Hepatocyte (in vitro differentiated cells): ENCODE measurements at regions not wholly inside any gene's neighbourhood (a gene's known extent, or its start where the extent isn't known, plus 50 kb on each side); places are given as distances from the start of the nearest gene placed in this dataset.

Source experiments
- DNase-seq: peaks from one replicate; pipeline ENCODE4 v3.0.0-alpha.2; 2016; ENCODE audit warnings: low spot score
- H2AFZ ChIP-seq: fragments of 200-600 bp; sonication (generic); 2 replicates; pipeline ENCODE4 v1.6.0; 2016; ENCODE audit warnings: antibody characterized with exemption, mild to moderate bottlenecking
- H3K27ac ChIP-seq: fragments of 200-600 bp; sonication (generic); 2 replicates; pipeline ENCODE4 v1.5.1; 2016; ENCODE audit warnings: mild to moderate bottlenecking
- H3K27me3 ChIP-seq: fragments of 200-600 bp; sonication (generic); 2 replicates; pipeline ENCODE4 v1.6.1; 2016
- H3K36me3 ChIP-seq: fragments of 200-600 bp; sonication (generic); replicated peaks from 2 replicates; pipeline ENCODE4 v1.5.1; 2016; ENCODE audit warnings: low read depth; ENCODE audit not compliant: insufficient read depth
- H3K4me1 ChIP-seq: fragments of 200-600 bp; sonication (generic); 2 replicates; pipeline ENCODE4 v1.5.1; 2016; ENCODE audit warnings: mild to moderate bottlenecking, moderate library complexity; ENCODE audit not compliant: insufficient read depth
- H3K4me2 ChIP-seq: fragments of 200-600 bp; sonication (generic); 2 replicates; pipeline ENCODE4 v1.6.0; 2016
- H3K4me3 ChIP-seq: fragments of 200-600 bp; sonication (generic); 2 replicates; pipeline ENCODE4 v1.5.1; 2016; ENCODE audit warnings: mild to moderate bottlenecking
- H3K79me2 ChIP-seq: fragments of 200-600 bp; sonication (generic); 2 replicates; pipeline ENCODE4 v1.6.0; 2017; ENCODE audit warnings: mild to moderate bottlenecking
- H3K9me2 ChIP-seq: fragments of 200-600 bp; sonication (generic); replicated peaks from 2 replicates; pipeline ENCODE4 v1.6.0; 2017; ENCODE audit warnings: mild to moderate bottlenecking; ENCODE audit not compliant: insufficient read depth
- H3K9me3 ChIP-seq: fragments of 200-600 bp; sonication (generic); 2 replicates; pipeline ENCODE4 v1.5.1; 2016; ENCODE audit warnings: low read depth, mild to moderate bottlenecking
- H4K20me1 ChIP-seq: fragments of 200-600 bp; sonication (generic); 2 replicates; pipeline ENCODE4 v1.6.0; 2016; ENCODE audit warnings: mild to moderate bottlenecking; ENCODE audit not compliant: insufficient read depth, poor library complexity, severe bottlenecking
- CTCF ChIP-seq: fragments of 200-600 bp; sonication (generic); IDR thresholded peaks from 2 replicates; pipeline ENCODE4 v1.5.1; 2016; ENCODE audit warnings: antibody characterized with exemption, mild to moderate bottlenecking; ENCODE audit not compliant: poor library complexity
- EZH2 ChIP-seq: fragments of 200-600 bp; sonication (generic); IDR thresholded peaks from 2 replicates; pipeline ENCODE4 v1.6.1; 2016; ENCODE audit warnings: antibody characterized with exemption, mild to moderate bottlenecking, borderline replicate concordance
- EZH2phosphoT487 ChIP-seq: fragments of 200-600 bp; sonication (generic); IDR thresholded peaks from one replicate; pipeline ENCODE4 v1.6.1; 2018; ENCODE audit warnings: antibody characterized with exemption, mild to moderate bottlenecking, low read depth, moderate library complexity; ENCODE audit not compliant: unreplicated experiment, severe bottlenecking
- WGBS: methylation state at CpG from one replicate; pipeline ENCODE4 v1.1.6; 2016; ENCODE audit warnings: low lambda C conversion rate; ENCODE audit errors: missing lambda C conversion rate; 5-methylcytosine and 5-hydroxymethylcytosine counted together

- Histone ChIP-seq H3K4me2 (no peak overlapping the region), H3K4me1 (no peaks in the 10 kb centered on the region), H3K9me3 (no peaks in the 10 kb centered on the region), H3K36me3 (no peaks in the 10 kb centered on the region), H3K9me2 (no peaks in the 10 kb centered on the region), H2AFZ (no peak overlapping the region), H3K4me3 (no peak overlapping the region), H3K27ac (peak overlapping the region; percentile 29), H4K20me1 (no peaks in the 10 kb centered on the region), H3K79me2 (no peaks in the 10 kb centered on the region), H3K27me3 (no peaks in the 10 kb centered on the region)
- peak; percentile 23 for DNase-seq
- WGBS, result 72% methylated on average over 7 of the region's 7 CpGs
- TF ChIP-seq EZH2 (no peak), EZH2phosphoT487 (no peak), CTCF (no peak)
Measured at GRCh38 chr10:14416308-14416700, 85.6 kb upstream of the FRMD4A start.

- H3K4me1 ChIP-seq, result no peaks in the 10 kb centered on the region
- H2AFZ ChIP-seq, result no peak overlapping the region
- no peaks in the 10 kb centered on the region for H4K20me1 ChIP-seq
- H3K4me3 ChIP-seq, result no peak overlapping the region
- WGBS, result 67% methylated on average over 4 of the region's 4 CpGs
- H3K4me2 ChIP-seq, result no peak overlapping the region
- H3K9me2 ChIP-seq, result no peaks in the 10 kb centered on the region
- no peaks in the 10 kb centered on the region for H3K27me3 ChIP-seq
- H3K36me3 ChIP-seq, result no peaks in the 10 kb centered on the region
- no peak for TF ChIP-seq EZH2
- no peak for TF ChIP-seq EZH2phosphoT487
- no peak for TF ChIP-seq CTCF
- H3K27ac ChIP-seq, result peak overlapping the region; percentile 29
- no peaks in the 10 kb centered on the region for H3K9me3 ChIP-seq
- no peak for DNase-seq
- no peaks in the 10 kb centered on the region for H3K79me2 ChIP-seq
Measured at GRCh38 chr10:14415676-14416307, 85.1 kb upstream of the FRMD4A start.

GRCh38 chr10:14414901-14415300 lies 84.2 kb upstream of the FRMD4A start:
- no peaks in the 10 kb centered on the region for H3K9me3 ChIP-seq
- TF ChIP-seq CTCF (no peak), EZH2phosphoT487 (no peak), EZH2 (no peak)
- no peaks in the 10 kb centered on the region for H3K9me2 ChIP-seq
- no peak overlapping the region for H2AFZ ChIP-seq
- no peak overlapping the region for H3K4me3 ChIP-seq
- H3K79me2 ChIP-seq, result no peaks in the 10 kb centered on the region
- H3K27ac ChIP-seq, result no peak overlapping the region
- H3K4me1 ChIP-seq, result no peaks in the 10 kb centered on the region
- no peak overlapping the region for H3K4me2 ChIP-seq
- no peaks in the 10 kb centered on the region for H3K27me3 ChIP-seq
- H4K20me1 ChIP-seq, result no peaks in the 10 kb centered on the region
- no peak for DNase-seq
- H3K36me3 ChIP-seq, result no peaks in the 10 kb centered on the region
- WGBS, result 81% methylated on average over 3 of the region's 3 CpGs

DNA sequence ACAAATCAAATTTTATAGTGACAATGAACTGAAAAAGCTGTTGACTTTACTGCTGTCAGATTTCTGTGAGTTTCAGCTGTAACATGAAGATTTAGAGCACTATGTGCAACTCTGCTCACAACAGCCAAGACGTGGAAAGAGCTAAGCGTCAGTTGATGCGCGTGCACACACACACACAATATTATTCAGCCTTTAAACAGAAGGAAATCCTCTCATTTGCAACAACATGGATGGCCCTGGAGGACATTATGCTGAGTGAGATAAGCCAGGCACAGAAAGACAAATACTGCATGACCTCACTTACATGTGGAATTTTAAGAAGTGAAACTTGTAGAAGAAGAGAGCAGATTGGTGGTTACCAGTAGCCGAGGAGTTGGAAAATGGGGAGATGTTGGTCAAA lies 82.8 kb upstream of the FRMD4A start:
- 49% methylated on average over 5 of the region's 5 CpGs for WGBS
- Histone ChIP-seq H3K9me2 (no peaks in the 10 kb centered on the region), H3K9me3 (no peaks in the 10 kb centered on the region), H4K20me1 (no peaks in the 10 kb centered on the region), H3K4me1 (no peaks in the 10 kb centered on the region), H3K27me3 (no peaks in the 10 kb centered on the region), H2AFZ (no peak overlapping the region), H3K27ac (no peak overlapping the region), H3K79me2 (no peaks in the 10 kb centered on the region), H3K4me3 (no peak overlapping the region), H3K36me3 (no peaks in the 10 kb centered on the region), H3K4me2 (no peak overlapping the region)
- TF ChIP-seq CTCF (no peak), EZH2 (no peak), EZH2phosphoT487 (no peak)
- no peak for DNase-seq
